ENCODE measurements at regions not wholly inside any gene's neighbourhood (a gene's known extent, or its start where the extent isn't known, plus 50 kb on each side); places are given as distances from the start of the nearest gene placed in this dataset.

DNA sequence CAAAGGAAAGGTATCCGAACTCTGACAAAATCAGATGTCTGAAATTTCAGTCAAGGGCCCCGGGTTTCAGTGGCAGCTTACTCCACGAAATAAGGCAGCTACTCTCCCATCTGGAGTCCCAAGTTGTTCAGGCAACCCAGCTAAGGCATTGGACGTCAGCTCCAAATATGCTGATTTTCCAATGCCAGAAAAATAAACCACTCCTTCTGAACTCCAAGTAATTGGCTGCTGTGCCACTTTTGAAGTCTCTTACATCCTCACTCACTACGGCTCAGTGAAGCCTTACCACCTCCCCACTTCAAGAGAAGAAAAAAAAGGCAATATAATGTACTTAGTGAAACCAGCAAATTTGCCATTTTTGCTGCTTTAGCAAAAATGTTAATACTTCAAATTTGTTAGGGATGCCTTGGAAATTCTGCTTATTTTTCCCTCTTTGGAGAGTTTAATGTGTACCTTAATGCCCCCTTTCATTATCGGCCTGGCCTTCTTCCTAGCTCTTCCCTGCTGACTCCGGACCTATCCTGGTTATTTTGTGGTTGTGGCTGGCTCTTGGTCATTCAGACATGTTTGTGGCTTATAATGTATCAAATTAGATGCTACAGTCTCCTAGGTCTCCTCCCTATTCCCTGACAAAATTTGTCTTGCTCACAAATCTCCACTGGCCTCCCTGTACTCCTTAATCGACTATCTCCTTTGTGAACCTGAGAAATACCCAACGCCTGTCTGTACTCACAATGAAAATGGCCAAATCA lies 589.2 kb upstream of the ZEB2 start:
- no CpG with 5 or more reads among the region's 9 CpGs for WGBS (ENCODE audit: extremely low coverage, insufficient read length, low lambda C conversion rate)
- Histone ChIP-seq H3K9ac (ENCODE audit: extremely low read depth, insufficient read length, low read length) (no peak overlapping the region), H2BK12ac (ENCODE audit: insufficient read length, low read depth, low read length) (no peak overlapping the region), H2BK15ac (ENCODE audit: low read depth, low read length) (no peak overlapping the region), H2BK20ac (ENCODE audit: low read depth, low read length, poor library complexity, severe bottlenecking) (no peak overlapping the region), H4K91ac (ENCODE audit: insufficient read length, low read depth, low read length) (no peak overlapping the region), H2BK5ac (ENCODE audit: insufficient read length, low read length) (no peak overlapping the region), H3K23me2 (ENCODE audit: insufficient read length, low read depth, low read length, poor library complexity, severe bottlenecking) (no peaks in the 10 kb centered on the region), H3K23ac (ENCODE audit: insufficient read length, low read depth, low read length) (no peak overlapping the region), H3K27ac (ENCODE audit: insufficient read length, low read depth, low read length) (no peak overlapping the region), H3T11ph (ENCODE audit: low read length) (no peak overlapping the region), H3K4me2 (ENCODE audit: insufficient read depth, insufficient read length, low read length) (no peak overlapping the region), H2BK120ac (ENCODE audit: low read depth, low read length, poor library complexity, severe bottlenecking) (no peak overlapping the region), H2AFZ (ENCODE audit: low read length) (no peak overlapping the region), H3K18ac (ENCODE audit: insufficient read length, low read depth, low read length) (no peak overlapping the region), H3K79me2 (ENCODE audit: insufficient read depth, low read length) (no peaks in the 10 kb centered on the region), H3K9me3 (ENCODE audit: control insufficient read depth, low read depth, low read length) (no peaks in the 10 kb centered on the region), H4K5ac (ENCODE audit: insufficient read length, low read depth, low read length) (no peak overlapping the region), H2AK5ac (ENCODE audit: insufficient read length, low read length) (no peak overlapping the region), H3K4me1 (ENCODE audit: insufficient read depth, low read length) (no peaks in the 10 kb centered on the region; the same call in 1 of the 2 replicates), H3K4ac (ENCODE audit: low read depth, low read length) (no peak overlapping the region), H3K14ac (ENCODE audit: insufficient read depth, low read length) (no peak overlapping the region), H3K79me1 (ENCODE audit: insufficient read depth, low read depth, low read length, poor library complexity, severe bottlenecking) (no peaks in the 10 kb centered on the region), H4K20me1 (ENCODE audit: control insufficient read depth, insufficient read depth, insufficient read length) (no peaks in the 10 kb centered on the region), H4K8ac (replicated peaks; ENCODE audit: insufficient read length, low read depth, low read length) (no peak overlapping the region), H3K27me3 (ENCODE audit: insufficient read depth, low read length) (no peaks in the 10 kb centered on the region), H3K56ac (ENCODE audit: insufficient read length, low read depth, low read length) (no peak overlapping the region)
- Mint-ChIP-seq H3K4me1 (peaks cover 5 to 14% of the 10 kb centered on the region in 2 experiments), H3K9me3 (no peaks in the 10 kb centered on the region), H3K27me3 (ENCODE audit: low read depth) (no peaks in the 10 kb centered on the region), H3K27ac (no peak overlapping the region; a peak in 1 of 7 replicates), H3K36me3 (ENCODE audit: insufficient read depth in 1 of 3, low read depth in 3 of 3) (no peaks in the 10 kb centered on the region; a peak in 1 of 7 replicates), H3K4me3 (no peak overlapping the region)
- DNase-seq: no peak
- TF ChIP-seq, protein P1, sequence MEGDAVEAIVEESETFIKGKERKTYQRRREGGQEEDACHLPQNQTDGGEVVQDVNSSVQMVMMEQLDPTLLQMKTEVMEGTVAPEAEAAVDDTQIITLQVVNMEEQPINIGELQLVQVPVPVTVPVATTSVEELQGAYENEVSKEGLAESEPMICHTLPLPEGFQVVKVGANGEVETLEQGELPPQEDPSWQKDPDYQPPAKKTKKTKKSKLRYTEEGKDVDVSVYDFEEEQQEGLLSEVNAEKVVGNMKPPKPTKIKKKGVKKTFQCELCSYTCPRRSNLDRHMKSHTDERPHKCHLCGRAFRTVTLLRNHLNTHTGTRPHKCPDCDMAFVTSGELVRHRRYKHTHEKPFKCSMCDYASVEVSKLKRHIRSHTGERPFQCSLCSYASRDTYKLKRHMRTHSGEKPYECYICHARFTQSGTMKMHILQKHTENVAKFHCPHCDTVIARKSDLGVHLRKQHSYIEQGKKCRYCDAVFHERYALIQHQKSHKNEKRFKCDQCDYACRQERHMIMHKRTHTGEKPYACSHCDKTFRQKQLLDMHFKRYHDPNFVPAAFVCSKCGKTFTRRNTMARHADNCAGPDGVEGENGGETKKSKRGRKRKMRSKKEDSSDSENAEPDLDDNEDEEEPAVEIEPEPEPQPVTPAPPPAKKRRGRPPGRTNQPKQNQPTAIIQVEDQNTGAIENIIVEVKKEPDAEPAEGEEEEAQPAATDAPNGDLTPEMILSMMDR (conservative IDR thresholded peaks at IDR 0.05): no peak
